ENCODE measurements at regions not wholly inside any gene's neighbourhood (a gene's known extent, or its start where the extent isn't known, plus 50 kb on each side); places are given as distances from the start of the nearest gene placed in this dataset.

DNA sequence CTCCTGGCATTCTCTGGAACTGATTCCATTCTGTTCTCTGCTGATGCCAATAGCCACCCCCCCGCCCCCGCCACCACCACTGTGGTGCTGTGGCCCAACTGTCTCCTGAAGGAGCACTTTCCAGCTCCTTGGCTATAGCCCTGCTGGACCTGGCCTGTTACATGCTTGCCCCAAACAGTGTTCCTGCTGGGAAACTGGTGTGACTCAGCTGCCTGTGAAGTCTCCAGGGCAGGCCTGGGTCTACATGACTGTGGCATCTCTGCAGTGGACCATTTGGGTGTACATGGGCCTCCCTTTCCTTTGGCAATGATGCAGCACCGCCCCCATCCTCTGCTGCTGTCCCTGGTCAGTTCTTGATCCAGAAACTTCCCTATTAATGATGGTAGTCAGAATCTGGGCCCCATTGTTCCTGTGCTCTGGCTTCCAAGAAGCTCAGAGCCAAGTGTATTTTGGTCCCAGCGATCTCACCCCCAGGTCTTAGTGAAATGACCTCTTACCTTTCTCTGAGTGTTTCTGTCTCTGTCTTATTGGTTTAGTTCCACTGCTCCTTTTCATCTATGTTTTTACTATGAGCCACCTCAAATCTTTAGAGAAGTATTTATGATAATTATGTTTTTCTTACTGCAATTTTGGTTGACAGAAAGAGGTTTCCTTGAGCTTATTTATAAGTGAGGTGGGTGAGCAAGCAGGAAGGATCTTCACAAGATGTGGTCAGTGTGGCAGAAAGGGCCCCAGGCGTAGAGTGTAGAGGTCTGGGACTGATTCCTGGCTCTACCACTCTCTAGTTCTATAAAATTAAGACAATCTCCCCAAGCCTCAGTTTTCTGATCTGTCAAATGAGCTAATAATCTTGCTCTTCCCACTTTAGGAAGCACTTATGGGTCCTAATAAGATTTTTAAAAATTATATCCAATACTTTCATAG is 210.7 kb upstream of the EOLA2 start:
- Mint-ChIP-seq H3K9me3 (ENCODE audit: low read depth) (peaks cover 6% of the 10 kb centered on the region), H3K4me1 (ENCODE audit: low read depth) (peaks cover 5% of the 10 kb centered on the region), H3K4me3 (ENCODE audit: unreplicated experiment) (no peak overlapping the region), H3K27me3 (ENCODE audit: low read depth) (no peaks in the 10 kb centered on the region), H3K36me3 (ENCODE audit: low read depth) (no peaks in the 10 kb centered on the region), H3K27ac (ENCODE audit: unreplicated experiment) (no peak overlapping the region)
- no peak for DNase-seq (ENCODE audit: low spot score)
- no peak for TF ChIP-seq CTCF (IDR thresholded peaks at IDR 0.05)

DNA sequence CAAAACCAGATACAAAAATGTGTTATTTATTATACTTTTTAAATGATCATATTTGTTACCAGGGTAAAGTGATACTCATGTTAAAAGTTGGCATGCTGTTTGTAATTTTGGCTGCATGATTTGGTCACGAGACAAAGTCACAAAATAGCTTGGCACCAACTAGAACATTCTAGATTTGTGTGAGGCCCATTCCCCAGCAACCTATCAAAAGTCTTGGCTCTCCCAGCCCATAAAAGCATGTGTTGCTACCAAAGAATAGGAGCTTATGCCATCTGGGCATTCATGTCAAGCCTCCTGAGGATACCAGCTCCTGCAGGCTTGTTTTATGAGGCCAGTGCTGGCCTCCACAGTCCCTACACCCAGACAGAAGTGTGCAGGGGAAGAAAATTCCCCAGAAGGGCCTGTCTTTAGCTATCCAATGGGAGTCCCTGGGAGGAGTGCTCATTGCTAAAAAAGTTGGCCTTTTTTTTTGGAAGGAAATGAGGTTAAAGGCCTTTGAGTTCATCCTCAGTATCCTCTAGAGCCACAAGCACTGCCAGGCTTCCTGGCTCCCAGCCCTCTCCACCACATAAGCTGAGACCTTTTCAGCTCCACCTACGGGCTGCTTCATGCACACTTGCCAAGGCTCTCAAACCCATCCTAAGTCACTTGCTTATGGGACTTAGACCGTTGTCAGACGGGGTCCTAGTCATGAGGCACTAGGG is 211.9 kb upstream of the EOLA2 start:
- Mint-ChIP-seq H3K4me3 (ENCODE audit: unreplicated experiment) (no peak overlapping the region), H3K36me3 (ENCODE audit: low read depth) (no peaks in the 10 kb centered on the region), H3K9me3 (ENCODE audit: low read depth) (peaks cover 6% of the 10 kb centered on the region), H3K27ac (ENCODE audit: unreplicated experiment) (no peak overlapping the region), H3K27me3 (ENCODE audit: low read depth) (no peaks in the 10 kb centered on the region), H3K4me1 (ENCODE audit: low read depth) (peaks cover 8% of the 10 kb centered on the region)
- no peak for TF ChIP-seq CTCF (IDR thresholded peaks at IDR 0.05)
- DNase-seq (ENCODE audit: low spot score), result no peak

DNA sequence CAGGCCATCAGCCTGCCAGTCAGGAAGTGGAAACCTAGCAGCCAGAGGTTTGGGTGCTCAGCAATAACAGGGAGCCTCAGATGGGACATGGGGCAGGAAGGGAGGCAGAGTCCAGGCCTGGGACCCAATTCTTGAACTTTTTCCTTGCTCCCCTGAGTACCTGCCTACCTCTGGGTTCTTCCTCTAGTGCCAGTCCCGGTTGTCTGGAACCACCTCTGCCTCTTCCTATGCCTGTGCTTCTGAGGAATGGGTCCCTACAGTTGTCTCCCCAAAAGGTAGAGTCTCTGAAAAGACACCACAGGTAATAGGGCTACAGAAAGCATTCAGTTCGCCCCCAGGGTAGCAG is 212.4 kb upstream of the MAMLD1 start:
- Mint-ChIP-seq H3K9me3 (ENCODE audit: low read depth) (peaks cover 6% of the 10 kb centered on the region), H3K36me3 (ENCODE audit: low read depth) (no peaks in the 10 kb centered on the region), H3K4me3 (ENCODE audit: unreplicated experiment) (no peak overlapping the region), H3K27me3 (ENCODE audit: low read depth) (no peaks in the 10 kb centered on the region), H3K27ac (ENCODE audit: unreplicated experiment) (no peak overlapping the region), H3K4me1 (ENCODE audit: low read depth) (peaks cover 13% of the 10 kb centered on the region)
- no peak for DNase-seq (ENCODE audit: low spot score)
- no peak for TF ChIP-seq CTCF (IDR thresholded peaks at IDR 0.05)

- no peaks in the 10 kb centered on the region for H3K36me3 Mint-ChIP-seq (ENCODE audit: low read depth)
- no peaks in the 10 kb centered on the region for H3K27me3 Mint-ChIP-seq (ENCODE audit: low read depth)
- H3K9me3 Mint-ChIP-seq (ENCODE audit: low read depth), result peaks cover 6% of the 10 kb centered on the region
- peaks cover 23% of the 10 kb centered on the region for H3K4me1 Mint-ChIP-seq (ENCODE audit: low read depth)
- no peak overlapping the region for H3K27ac Mint-ChIP-seq (ENCODE audit: unreplicated experiment)
- no peak for TF ChIP-seq CTCF (IDR thresholded peaks at IDR 0.05)
- DNase-seq (ENCODE audit: low spot score), result no peak
- no peak overlapping the region for H3K4me3 Mint-ChIP-seq (ENCODE audit: unreplicated experiment)
These were observed 211.1 kb upstream of the MAMLD1 start for GRCh38 chrX:150152036-150152435.

DNA sequence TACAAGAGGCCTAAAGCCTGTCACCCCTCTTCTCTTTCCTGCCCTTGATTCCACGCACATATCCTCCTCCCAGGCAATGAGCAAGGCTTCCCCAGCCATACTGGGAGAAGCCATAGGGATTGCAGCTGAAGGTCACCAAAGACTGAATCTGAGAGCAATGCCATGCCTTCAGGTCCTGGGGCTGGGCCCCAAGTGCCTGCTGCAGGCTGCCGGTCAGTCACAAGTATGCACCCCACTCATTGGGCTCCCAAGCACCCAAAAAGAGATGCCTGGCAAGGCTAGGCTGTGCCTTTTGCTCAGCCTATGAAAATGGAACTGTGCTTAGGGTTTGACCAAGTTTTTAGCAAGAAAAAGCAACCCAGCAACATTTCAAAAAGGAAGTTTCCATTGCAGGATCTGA is 210.6 kb upstream of the MAMLD1 start:
- no peak for DNase-seq (ENCODE audit: low spot score)

More for the DNA sequence above, 210.6 kb upstream of the MAMLD1 start:
- Mint-ChIP-seq H3K4me1 (ENCODE audit: low read depth) (peaks cover 28% of the 10 kb centered on the region), H3K27ac (ENCODE audit: unreplicated experiment) (no peak overlapping the region), H3K36me3 (ENCODE audit: low read depth) (no peaks in the 10 kb centered on the region), H3K9me3 (ENCODE audit: low read depth) (peaks cover 6% of the 10 kb centered on the region), H3K27me3 (ENCODE audit: low read depth) (no peaks in the 10 kb centered on the region), H3K4me3 (ENCODE audit: unreplicated experiment) (no peak overlapping the region)
- no peak for TF ChIP-seq CTCF (IDR thresholded peaks at IDR 0.05)
